GM19324 (cell line): ENCODE measurements at regions not wholly inside any gene's neighbourhood (a gene's known extent, or its start where the extent isn't known, plus 50 kb on each side); places are given as distances from the start of the nearest gene placed in this dataset.
"Not testable (repeated sequence)": the region's sequence is repeated elsewhere in the genome, so short reads cannot be mapped to it uniquely, and the experiment has no call there.

Experiments used
- ATAC-seq: cut with Tn5 transposase; IDR thresholded peaks from one replicate; pipeline ENCODE4 v1.9.1; 2021; ENCODE audit warnings: mild to moderate bottlenecking, moderate library complexity; ENCODE audit not compliant: unreplicated experiment, low FRiP score

DNA sequence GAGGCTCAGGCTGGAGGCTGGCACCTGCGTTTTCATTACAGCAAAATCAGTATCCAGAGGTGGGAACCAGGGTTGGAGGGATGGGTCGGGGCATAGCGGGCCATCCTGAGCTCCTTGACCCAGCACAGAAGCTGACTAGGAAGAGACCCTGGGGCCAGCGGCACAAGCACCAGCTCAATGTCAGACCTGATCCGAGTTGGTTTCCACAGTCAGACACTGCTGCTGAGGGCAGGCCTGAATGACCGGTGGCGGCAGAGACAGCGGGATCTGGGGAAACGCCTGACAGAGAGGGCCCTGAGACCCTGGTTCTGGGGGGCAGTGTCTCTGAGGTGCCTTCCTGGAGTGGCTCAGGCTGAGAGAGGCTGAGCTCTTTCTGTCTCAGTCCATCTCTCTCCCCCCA, 162.0 kb upstream of the C1orf174 start:
- no peak for ATAC-seq

DNA sequence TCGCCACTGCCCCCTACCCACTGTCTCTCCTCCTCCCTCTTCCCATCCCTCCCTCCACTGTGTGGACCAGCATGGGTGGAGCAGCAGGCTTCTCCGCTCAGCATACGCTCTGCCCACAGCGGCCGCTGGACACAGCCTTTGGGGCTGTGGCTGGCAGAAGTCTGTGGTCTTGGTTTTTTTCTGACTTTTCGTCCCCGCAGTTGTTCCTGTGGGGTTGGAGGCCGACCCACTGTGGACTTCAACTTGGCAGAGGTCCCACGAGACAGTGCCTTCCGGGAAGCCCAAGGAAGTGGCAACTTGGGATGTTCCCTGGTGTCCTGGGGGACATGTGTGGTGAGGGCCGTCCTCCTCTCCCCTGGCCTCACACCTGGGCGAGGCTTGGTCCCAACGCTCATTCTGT, 162.5 kb upstream of the C1orf174 start:
- ATAC-seq = no peak

DNA sequence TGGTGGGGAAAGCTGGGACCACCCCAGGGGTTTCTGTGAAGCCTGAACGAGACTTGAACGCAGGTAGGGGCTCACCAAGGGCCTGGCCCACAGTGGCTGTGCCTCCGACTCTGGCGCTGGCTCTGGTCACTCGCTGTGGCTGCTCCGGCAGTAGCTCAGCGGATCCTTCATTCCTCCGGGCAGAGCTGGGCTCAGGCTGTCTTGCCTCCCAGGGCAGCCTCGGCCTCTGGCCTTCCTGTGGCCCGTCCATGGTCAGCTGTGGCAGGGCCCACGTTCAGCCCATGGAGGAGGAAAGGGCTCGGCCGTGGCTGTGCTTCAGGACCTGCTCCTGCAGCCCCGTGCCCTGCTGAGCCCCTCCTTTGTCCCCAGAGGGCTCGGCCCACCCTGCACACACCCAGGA, 162.9 kb upstream of the C1orf174 start:
- ATAC-seq = no peak

DNA sequence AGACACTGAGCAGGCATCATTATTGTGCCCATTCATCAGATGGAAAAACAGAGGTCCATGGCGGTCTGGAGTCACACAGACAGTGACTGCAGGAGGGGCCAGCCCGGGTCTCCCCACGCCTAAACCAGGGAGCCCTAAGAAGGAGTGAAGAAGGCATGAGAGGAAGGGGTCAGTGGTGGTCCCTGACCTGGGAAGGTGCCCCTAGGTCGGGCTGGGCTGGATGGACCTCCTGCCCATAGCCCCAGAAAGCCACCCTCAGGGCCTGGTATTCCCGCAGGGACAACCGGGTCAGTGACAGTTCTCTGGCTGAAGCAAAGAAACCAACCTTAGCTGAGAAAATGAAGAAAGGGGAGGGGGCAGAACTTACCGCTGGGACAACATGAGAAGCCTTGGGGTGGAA, 163.4 kb upstream of the C1orf174 start:
- no peak for ATAC-seq

DNA sequence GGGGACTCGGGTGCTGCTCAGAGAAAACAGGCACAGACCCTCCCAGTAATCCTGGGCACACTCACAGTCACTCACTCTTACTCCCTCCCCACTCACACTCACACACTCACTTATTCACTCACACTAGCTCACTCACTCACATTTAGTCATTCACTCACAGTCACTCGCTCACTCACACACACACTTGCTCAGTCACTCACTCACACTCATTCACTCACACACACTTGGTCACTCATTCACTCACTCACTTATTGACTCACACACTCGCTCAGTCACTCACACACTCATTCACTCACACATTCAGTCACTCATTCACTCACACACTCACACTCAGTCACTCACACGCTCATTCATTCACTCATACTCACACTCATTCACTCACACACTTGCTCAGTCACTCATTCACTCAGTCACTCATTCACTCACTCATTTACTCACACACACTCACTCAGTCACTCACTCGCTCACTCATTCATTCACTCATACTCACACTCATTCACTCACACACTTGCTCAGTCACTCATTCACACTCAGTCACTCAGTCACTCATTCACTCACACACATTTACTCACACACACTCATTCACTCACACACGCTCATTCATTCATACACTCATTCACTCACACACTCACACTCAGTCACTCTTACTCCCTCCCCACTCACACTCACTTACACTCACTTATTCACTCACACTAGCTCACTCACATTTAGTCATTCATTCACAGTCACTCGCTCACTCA, 164.2 kb upstream of the C1orf174 start:
- no peak for ATAC-seq

DNA sequence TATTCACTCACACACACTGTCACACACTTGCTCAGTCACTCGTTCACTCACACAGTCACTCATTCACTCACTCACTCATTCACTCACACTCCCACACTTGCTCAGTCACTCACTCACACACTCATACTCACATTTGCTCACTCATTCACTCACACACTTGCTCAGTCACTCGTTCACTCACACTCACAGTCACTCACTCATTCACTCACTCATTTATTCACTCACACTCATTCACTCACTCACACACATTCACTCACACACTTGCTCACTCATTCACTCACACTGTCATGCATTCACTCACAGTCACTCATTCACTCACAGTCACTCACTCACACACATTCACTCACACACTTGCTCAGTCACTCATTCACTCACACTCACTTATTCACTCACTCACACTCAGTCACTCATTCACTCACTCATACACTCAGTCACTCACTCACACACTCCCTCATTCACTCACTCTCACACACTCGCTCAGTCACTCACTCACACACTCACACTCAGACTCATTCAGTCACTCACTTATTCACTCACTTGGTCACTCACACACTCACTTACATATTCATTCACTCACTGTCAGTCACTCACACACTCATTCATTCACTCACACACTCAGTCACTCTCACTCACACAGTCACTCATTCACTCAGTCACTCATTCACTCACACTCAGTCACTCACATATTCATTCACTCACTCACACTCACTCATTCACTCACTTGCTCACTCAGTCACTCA, 167.0 kb upstream of the C1orf174 start:
- no peak for ATAC-seq

DNA sequence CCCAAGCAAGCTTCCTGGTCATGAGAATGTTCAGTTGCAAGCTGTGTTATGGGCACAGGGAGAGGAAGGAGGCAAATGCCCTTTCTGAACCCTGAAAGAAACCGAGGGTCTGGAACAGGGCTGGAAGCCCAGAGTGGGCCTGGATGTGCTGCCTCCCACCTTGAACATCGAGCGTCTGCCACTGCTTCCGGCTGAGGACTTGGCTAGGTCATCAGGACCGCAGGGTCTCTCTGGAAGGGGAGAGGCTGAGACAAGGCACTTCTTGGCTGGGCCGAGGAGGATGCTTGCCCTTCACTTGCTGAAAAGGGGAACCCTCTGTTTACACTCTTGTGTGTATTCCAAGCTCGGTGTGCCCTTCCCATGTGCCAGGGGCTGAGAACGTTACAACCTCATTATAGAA, 168.0 kb upstream of the C1orf174 start:
- no peak for ATAC-seq

DNA sequence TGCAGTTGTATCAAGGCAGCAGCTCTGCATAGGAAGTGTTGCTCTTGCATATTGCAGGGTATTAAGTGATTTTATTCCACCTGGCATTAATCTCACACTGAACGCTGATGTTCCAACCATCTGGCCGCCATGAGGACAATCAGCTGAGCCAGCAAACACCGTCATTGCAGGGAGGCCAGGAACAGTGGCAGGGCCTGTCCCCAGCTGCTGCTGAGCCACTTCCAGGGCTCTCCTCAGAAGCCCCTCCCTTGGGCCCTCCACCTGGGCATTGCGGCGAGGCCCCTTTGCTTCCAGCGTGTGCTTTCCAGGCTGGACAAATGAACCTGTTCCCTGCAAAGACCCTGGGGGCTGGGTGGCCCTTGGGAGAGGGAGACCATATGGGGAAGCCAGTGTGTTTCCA, 171.6 kb upstream of the C1orf174 start:
- no peak for ATAC-seq

DNA sequence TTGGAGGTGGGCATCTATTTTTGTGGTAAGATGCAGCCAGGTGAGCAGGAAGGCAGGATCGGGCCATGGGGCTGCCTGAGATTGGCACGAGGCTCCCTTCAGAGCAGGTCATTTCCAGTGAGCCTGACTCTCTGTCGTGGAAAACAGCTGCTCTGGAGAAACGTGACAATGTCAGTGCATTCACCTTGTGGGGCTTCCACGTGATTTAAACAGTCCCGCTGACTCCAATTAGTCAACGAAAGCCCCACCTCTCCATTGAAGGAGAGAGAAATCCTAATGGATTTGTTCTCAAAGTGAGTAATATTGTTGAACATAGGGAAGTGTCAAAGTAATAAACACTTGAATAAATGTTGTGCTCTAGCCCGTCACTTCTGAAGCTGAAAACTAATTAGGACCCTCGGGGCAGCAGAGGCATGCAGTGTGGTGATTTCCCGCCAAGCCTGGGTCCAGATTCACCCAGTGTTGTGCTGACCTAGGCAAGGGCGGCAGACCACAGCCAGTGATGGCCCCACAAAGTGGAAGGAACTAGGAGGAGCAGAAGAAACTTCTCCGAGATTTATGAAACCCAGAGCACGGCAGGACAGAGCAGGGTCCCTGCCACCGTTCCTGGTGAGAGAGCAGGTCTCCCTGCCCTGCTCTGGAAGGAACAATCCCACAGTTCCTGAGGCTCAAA, 172.5 kb upstream of the C1orf174 start:
- ATAC-seq = no peak

DNA sequence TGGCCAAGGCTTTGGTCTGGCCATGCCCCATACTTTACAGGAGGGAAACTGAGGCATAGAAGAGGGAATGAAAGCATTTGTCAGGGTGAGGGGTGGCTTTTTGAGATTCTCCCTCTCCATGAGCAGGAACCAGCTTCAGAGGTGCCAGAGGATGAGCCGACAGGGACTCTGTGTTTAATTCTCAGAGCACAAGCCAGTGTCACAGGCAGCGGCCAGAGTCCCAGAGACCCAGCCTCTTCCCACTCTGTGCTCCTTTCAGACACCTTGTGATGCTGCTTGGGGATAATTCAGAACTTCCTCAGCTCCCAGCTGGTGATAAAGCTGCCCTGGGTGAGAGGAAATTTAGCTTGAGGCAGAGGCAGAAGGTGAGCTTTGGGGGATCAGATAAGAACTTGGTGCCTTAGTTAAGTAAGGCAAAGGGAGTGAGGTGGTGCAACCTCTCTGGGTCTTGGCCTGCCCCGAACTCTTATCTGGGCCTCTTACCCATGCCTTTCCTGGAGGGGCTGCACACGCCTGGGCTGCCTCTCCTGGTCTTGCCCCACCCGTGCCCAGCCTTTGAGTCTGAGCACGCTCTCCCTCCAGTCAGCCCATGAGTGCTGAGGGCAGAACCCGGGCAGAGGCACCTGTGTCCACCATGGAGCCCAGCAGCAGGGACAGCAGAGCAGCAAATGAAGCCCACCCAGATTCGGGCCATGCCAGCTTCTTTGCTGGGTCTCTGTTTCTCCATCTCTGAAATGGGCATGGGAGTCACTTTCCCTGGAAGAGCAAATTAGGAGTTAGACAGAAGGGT, 175.6 kb upstream of the C1orf174 start:
- ATAC-seq = no peak

DNA sequence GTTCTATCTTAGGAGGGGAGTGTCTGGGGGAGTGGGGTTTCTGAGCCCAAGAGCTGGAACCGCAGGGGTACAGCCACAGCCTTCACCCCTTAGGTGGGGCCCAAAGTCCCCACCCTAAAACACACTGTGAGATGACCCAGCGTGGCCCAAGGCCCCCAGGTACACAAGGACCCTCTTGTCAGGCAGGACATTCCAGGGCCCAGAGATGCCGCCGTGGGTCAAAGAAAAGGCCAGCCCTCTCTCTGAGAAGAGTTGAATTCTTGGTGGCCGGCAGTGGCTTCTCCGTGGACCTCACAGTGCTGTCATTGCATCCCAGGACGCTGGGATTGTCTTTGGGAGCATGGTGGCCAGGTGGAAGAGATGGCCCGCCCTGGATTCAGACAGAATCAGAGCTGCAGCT, 176.3 kb upstream of the C1orf174 start:
- no peak for ATAC-seq

DNA sequence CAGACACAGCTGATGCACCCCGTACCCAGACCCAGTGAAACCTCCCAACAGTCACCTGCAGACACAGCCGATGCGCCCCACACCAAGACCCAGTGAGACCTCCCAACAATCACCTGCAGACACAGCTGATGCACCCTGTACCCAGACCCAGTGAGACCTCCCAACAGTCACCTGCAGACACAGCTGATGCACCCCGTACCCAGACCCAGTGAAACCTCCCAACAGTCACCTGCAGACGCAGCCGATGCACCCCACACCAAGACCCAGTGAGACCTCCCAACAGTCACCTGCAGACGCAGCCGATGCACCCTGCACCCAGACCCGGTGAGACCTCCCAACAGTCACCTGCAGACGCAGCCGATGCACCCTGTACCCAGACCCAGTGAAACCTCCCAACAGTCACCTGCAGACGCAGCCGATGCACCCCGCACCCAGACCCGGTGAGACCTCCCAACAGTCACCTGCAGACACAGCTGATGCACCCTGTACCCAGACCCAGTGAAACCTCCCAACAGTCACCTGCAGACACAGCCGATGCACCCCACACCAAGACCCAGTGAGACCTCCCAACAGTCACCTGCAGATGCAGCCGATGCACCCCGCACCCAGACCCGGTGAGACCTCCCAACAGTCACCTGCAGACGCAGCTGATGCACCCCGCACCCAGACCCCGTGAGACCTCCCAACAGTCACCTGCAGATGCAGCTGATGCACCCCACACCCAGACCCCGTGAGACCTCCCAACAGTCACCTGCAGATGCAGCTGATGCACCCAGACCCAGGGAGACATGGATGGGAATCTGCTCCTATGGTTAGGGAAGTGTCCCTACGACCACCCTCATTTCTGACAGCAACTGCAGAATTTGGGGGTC, 178.3 kb upstream of the C1orf174 start:
- ATAC-seq = not testable (repeated sequence)

DNA sequence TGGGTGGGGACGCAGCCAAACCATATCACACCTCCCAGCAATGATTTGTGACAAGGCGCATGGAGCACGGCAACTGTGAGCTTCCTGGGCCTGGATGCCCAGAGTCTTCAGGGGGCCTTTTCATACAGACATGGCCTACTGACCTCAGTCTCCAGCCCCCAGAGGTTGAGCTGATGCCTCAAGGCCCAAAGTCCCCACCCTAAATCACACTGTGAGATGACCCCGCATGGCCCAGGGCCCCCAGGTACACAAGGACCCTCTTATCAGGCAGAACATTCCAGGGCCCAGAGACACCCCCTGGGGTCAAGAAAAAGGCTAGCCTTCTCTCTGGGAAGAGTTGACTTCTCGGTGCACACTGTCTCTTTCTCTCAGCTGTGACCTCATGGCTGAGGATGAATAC, 179.7 kb upstream of the C1orf174 start:
- no peak for ATAC-seq

DNA sequence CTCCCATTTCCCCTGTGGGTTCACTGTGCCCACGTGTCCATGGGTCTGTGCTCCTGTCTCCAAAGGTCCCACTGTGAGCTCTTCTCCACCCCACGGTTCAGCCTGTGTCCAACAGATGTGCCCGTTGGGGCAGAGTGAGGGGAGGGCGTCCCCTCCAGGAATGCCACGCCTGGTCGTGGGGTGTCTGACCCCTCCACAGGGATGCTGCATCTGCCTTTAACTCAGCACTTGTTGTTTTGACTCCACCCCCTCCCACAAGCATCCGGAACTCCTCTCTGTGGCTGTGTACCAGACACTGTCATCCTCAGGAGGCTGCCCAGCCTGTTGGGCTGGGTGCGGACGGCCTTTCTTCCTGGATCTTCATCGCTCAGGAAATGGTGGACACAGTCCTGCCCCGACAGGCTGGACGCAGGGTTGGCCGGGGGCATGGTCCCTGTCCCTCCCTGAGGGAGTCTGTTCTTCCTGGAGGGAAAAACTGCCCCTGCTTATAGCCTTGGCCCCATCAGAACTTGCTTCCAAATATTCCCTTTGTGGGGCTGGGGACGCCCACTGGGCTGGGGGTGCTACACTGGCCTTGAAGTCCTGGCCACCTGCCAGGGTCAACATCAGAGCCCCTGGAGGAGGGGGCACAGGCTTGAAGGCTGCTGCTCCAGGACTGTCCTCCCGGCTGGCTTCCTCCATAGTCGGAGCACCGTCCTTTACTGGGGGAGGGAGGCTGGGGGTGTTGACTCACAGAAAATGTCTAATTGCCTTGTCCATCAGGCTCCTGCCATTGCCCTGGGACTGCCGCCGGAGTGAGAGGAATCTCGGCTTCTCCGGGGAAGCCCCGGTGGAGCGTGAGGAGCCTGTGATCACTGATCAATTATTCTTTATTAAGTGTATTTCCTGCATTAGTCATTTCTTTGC, 182.0 kb upstream of the C1orf174 start:
- no peak for ATAC-seq

DNA sequence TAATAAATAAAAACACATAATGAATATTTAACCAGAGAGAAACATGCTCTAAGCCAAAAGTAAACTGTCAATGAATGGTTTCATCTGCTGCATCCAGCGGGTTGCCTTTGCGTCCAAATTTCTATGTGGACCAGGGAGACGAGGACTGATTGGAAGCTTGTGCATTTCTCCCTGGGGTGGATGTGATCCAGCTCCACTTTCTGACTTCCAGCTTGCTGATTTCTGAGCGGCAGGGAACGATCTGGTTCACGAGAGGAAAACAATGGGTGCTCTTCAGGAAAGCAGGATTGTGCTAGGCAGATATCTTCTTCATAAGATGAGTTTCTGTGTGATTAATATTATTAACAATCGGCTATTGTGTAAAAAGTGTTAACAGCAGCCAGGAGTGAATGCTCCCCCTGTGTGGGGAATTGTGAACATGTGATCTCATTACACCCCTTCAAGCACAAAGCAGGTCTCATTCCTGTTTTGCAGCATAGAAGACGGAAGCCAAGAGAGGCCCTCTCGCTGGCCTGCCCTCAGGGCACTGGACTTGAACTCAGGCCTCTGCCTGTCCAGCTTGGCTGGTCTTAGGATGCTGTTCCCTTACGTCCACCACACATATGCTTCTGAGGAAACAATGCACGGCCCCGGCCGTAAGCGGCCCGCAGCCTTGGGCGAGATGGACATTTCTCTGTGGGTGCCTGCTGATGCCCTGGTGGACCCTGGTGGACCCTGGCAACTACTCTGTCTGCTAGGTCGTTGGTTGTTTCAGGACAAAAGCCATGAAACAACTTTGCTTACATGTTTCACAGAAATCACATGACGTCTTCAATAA, 183.4 kb upstream of the C1orf174 start:
- no peak for ATAC-seq

DNA sequence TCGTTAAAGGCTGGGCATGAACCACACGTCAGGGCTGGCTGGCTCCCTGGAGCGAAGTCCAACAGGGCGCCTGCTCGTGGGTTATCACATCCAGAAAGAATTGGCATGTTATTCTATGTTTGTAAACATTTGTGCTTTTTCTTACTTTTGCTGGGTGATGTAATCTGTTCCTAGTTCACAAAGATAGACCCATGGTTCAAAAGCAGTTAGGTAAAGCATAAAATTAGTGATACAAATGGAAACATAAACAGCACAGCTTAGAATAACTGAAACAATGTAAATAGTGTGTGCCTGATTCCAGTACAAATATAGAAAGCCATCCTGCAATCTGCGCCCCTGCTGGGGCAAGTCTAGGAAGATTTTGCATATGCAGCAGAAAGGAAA, 184.0 kb upstream of the C1orf174 start:
- ATAC-seq = no peak

DNA sequence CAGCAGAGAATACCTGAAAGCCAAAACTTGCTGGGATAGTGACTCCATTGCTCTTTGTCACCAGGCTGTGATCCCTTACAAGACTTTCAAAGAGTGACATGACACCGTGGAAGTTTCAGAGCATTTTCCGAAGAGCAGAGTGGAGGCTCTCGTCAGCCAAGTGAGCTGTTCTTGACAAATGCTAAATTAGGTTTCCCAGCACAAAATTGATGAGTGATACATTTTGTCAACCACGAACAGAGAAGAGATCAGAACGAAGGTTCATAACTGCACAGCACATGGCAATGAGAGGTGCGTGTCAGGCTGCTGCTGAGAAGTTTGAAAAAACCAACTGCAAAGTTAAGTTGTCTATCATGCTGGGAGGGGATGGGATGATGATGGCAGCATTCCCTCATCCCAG, 184.4 kb upstream of the C1orf174 start:
- ATAC-seq = no peak

DNA sequence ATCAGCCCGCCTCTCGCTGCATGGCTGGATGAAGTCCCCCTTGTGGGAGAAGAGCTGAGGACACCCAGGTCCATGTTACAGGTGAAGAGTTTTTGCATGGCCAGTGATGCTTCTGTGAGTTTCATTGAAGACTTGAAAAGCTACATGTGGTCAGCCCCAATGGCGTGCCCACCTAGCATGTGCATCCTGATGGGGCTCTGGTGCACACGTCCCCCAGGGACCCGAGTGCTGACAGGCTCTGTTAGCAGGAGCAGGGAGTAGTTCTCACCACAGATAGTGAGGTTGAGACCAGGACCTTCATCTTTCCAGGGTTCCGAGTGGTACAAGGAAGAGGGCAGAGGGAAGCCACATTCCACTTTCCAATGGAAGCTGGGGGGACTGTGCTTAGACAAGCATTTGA, 184.8 kb upstream of the C1orf174 start:
- no peak for ATAC-seq
